ENCODE measurements at regions not wholly inside any gene's neighbourhood (a gene's known extent, or its start where the extent isn't known, plus 50 kb on each side); places are given as distances from the start of the nearest gene placed in this dataset.

GRCh38 chr1:178033019-178033418 is 60.9 kb upstream of the RASAL2 start:
- TF ChIP-seq EZH2 (IDR thresholded peaks at IDR 0.05): no peak
- no peak for TF ChIP-seq POLR2AphosphoS5 (IDR thresholded peaks at IDR 0.05; ENCODE audit: borderline replicate concordance, low read depth, low read length)
